Pancreas (tissue), 10 donors: ENCODE measurements at regions not wholly inside any gene's neighbourhood (a gene's known extent, or its start where the extent isn't known, plus 50 kb on each side); places are given as distances from the start of the nearest gene placed in this dataset.

Experiments
- ATAC-seq, 4 donors: fragments of 200-7000 bp; cut with Tn5 transposase; one replicate each; pipeline versions ENCODE4 v1.8.0 to v1.9.1; 2020; ENCODE audit warnings: mild to moderate bottlenecking in 4 of 4, moderate library complexity in 4 of 4
- DNase-seq, 6 donors: peaks; one replicate each; pipeline ENCODE4 v3.0.0-alpha.2; 2020
- FAIRE-seq: peaks from 2 replicates; lab custom pipeline; 2012; peaks lifted over from hg19 to GRCh38; lab: Jason Lieb, UNC
- H3K27ac ChIP-seq, 4 donors: fragments of 200-600 bp; sonication (generic); 1 replicate in 3 of 4; 2 replicates in 1 of 4; pipeline versions ENCODE4 v1.5.0 to v1.8.0; 2020
- H3K27me3 ChIP-seq, 4 donors: fragments of 200-600 bp; one replicate each; pipeline ENCODE4 v1.8.0; 2021
- H3K36me3 ChIP-seq, 3 donors: fragments of 200-600 bp; sonication (generic) in 1 of 3; one replicate each; pipeline versions ENCODE4 v1.5.0 to v1.8.0; 2020 to 2021
- H3K4me1 ChIP-seq, 3 donors: fragments of 200-600 bp; one replicate each; pipeline ENCODE4 v1.8.0; 2021
- H3K4me3 ChIP-seq, 4 donors: fragments of 200-600 bp; sonication (generic) in 2 of 4; one replicate each; pipeline versions ENCODE4 v1.5.0 to v1.8.0; 2020 to 2021
- H3K9me3 ChIP-seq, 4 donors: fragments of 200-600 bp; one replicate each; pipeline ENCODE4 v1.8.0; 2021
- CTCF ChIP-seq, 4 donors: fragments of 200-600 bp; sonication (generic) in 3 of 4; IDR thresholded peaks; one replicate each; pipeline versions ENCODE4 v1.5.0 to v1.8.0; 2021; ENCODE audit warnings: antibody characterized with exemption in 4 of 4
- WGBS, 2 donors: extraction: QIAGEN DNeasy Blood & Tissue Kit; methylation state at CpG; one replicate each; pipeline ENCODE4 v1.1.7; 2013; 5-methylcytosine and 5-hydroxymethylcytosine counted together
- intact Hi-C, 3 donors: fragments of 100-400 bp; cut with DNase I; formaldehyde crosslinking; loops; one replicate each; pipeline versions ENCODE4 v1.11.1 to v1.14.2; 2022
- donor health status: healthy with polysubstance abuse.
- donor health status: DM: no; HTN: no; CAD: no; lungs with moderate emphysema.
- donor health status: DM: no; HTN: no; CAD: no.
- donor health status: control.
- donor health status: control.
- donor health status: Bipolar disorder and iron deficiency.
- donor health status: DM: yes; HTN: yes; CAD: no.
- donor health status: DM: no; HTN: no; CAD: no.
- donor health status: DM: no; HTN: no; CAD: no.
- donor health status: DM: yes; HTN: yes; CAD: no.

DNA sequence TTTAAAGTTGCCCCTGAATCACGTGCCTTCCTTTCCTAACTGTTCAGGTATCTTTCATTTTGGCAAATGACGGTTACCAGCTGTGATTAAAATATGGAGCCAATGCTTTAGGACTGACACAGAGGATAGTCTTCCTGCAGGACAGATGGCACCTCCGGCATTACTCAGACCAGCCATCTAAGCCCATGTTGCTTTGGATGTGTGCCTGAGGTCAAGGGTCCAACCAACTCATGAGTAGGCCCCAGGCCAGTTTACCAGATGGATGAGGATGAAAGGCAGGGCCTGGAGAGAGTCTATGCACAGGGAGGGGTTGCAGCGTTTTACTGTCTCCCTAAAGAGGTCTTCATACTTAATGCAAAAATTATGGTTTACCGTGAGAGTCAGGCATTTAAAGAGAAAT, 174.0 kb upstream of the GATB start:
- no peak for DNase-seq
- WGBS, 2 donors = 76 to 85% methylated on average over 5 of the region's 5 CpGs
- H3K4me3 ChIP-seq = no peak overlapping the region
- H3K36me3 ChIP-seq = no peaks in the 10 kb centered on the region
- H3K27me3 ChIP-seq = no peaks in the 10 kb centered on the region
- FAIRE-seq = no peak
- no peaks in the 10 kb centered on the region for H3K4me1 ChIP-seq
- TF ChIP-seq CTCF (IDR thresholded peaks at IDR 0.05) = no peak
- ATAC-seq = no peak
- H3K9me3 ChIP-seq = no peaks in the 10 kb centered on the region
- no peak overlapping the region for H3K27ac ChIP-seq
- intact Hi-C loops = no loop called here

GRCh38 chr4:151933122-151933827, 172.5 kb upstream of the GATB start:
- intact Hi-C loops = no loop called here

GRCh38 chr4:151931563-151931962, 170.8 kb upstream of the GATB start:
- H3K27ac ChIP-seq = no peak overlapping the region
- H3K36me3 ChIP-seq = no peaks in the 10 kb centered on the region
- no peak for TF ChIP-seq CTCF (IDR thresholded peaks at IDR 0.05)
- H3K9me3 ChIP-seq = no peaks in the 10 kb centered on the region
- intact Hi-C loops = no loop called here
- FAIRE-seq = no peak
- no peaks in the 10 kb centered on the region for H3K27me3 ChIP-seq
- H3K4me1 ChIP-seq = no peaks in the 10 kb centered on the region
- no peak overlapping the region for H3K4me3 ChIP-seq
- no peak for DNase-seq
- WGBS, 2 donors = 52 to 58% methylated on average over 2 of the region's 2 CpGs
- no peak for ATAC-seq

More at GRCh38 chr4:151933122-151933827, 172.5 kb upstream of the GATB start:
- Histone ChIP-seq H3K4me3 (no peak overlapping the region), H3K27ac (no peak overlapping the region), H3K27me3 (no peaks in the 10 kb centered on the region), H3K36me3 (no peaks in the 10 kb centered on the region), H3K9me3 (no peaks in the 10 kb centered on the region), H3K4me1 (no peaks in the 10 kb centered on the region)
- DNase-seq (no peak), ATAC-seq (no peak), FAIRE-seq (no peak)
- WGBS, 2 donors = 83 to 87% methylated on average over 13 of the region's 13 CpGs
- no peak for TF ChIP-seq CTCF (IDR thresholded peaks at IDR 0.05)

DNA sequence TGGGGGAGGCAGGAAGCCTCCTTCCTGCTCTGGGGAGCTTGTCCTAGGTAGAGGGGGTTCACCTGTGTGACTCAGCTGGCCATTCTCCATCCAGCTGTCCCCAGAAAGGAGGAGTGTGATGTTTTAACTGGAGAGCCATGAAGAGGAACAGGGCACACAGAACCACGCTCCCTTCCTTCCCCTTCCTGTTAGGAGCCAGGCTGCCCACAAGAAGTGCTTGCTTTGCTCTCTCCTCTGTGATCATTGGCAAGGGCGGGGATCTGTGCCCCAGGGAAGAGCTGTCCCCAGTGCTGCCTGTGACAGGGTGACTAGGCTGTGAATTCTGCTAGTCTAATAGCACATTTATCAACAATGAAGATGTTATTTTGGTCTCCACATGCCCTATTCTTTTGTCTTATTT, 169.6 kb upstream of the GATB start:
- intact Hi-C loops = no loop called here
- no peaks in the 10 kb centered on the region for H3K9me3 ChIP-seq
- no peaks in the 10 kb centered on the region for H3K4me1 ChIP-seq
- H3K27ac ChIP-seq = no peak overlapping the region
- 63 to 75% methylated on average over 1 to 2 of the region's 2 CpGs for WGBS, 2 donors
- ATAC-seq = no peak
- no peak for FAIRE-seq
- no peaks in the 10 kb centered on the region for H3K27me3 ChIP-seq
- no peak overlapping the region for H3K4me3 ChIP-seq
- no peaks in the 10 kb centered on the region for H3K36me3 ChIP-seq
- no peak for DNase-seq
- TF ChIP-seq CTCF (IDR thresholded peaks at IDR 0.05) = no peak

DNA sequence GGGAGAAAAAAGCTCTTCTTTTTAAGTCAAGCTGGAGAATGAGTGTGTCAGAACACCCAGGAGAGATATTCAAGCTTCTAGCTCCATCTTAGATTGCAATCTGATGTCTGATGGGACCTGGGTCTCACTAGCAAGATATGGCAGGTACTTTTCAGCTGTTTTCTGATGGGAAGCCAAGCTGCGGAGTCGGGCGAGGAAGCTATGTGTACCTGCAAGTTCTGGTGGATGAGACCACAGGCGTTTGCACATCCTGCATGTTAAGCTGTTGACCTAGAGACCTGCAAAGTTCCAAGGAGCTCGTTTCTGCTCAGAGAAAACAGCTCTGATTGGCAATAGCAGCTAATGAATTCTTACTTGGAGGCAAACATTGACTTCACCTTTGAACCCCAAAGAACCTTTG, 167.3 kb upstream of the GATB start:
- Histone ChIP-seq H3K4me1 (no peaks in the 10 kb centered on the region), H3K27me3 (no peaks in the 10 kb centered on the region), H3K9me3 (no peaks in the 10 kb centered on the region), H3K4me3 (no peak overlapping the region), H3K27ac (no peak overlapping the region), H3K36me3 (no peaks in the 10 kb centered on the region)
- no peak for TF ChIP-seq CTCF (IDR thresholded peaks at IDR 0.05)
- intact Hi-C loops = no loop called here
- DNase-seq (no peak), ATAC-seq (no peak), FAIRE-seq (no peak)
- WGBS, 2 donors = 58 to 60% methylated on average over 5 of the region's 5 CpGs
